Endometrium (tissue), 2 donors: ENCODE measurements at regions not wholly inside any gene's neighbourhood (a gene's known extent, or its start where the extent isn't known, plus 50 kb on each side); places are given as distances from the start of the nearest gene placed in this dataset.

Source experiments
- FAIRE-seq: peaks from 2 replicates; lab custom pipeline; 2012; peaks lifted over from hg19 to GRCh38; lab: Jason Lieb, UNC
- donor health status: control.
- donor health status: control.

GRCh38 chr5:93275376-93275775 lies 305.6 kb downstream of the NR2F1-AS1 start:
- FAIRE-seq = no peak

GRCh38 chr5:93274291-93274690 lies 306.7 kb downstream of the NR2F1-AS1 start:
- no peak for FAIRE-seq

- no peak for FAIRE-seq
These were observed 307.8 kb downstream of the NR2F1-AS1 start for GRCh38 chr5:93273176-93273575.

DNA sequence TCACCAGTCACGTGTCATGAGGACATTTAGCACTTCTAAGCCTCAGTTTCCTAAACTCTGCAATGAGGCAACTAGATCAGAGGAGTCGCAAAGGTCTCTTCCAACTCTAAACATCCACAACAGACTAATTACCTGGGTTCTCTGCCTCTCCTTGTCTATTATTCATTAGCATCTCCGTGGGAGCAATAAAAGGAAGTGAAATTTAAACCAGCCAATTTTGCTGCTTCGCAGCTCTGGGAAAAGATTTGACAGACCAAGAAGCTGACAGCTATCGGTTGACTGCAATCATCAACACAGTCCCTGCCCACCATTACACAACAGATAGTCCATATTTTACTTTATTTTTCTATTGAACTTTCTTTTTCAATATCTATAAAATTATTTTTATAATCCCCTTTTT lies 308.9 kb downstream of the NR2F1-AS1 start:
- FAIRE-seq = no peak

GRCh38 chr5:93267736-93268135 lies 313.3 kb downstream of the NR2F1-AS1 start:
- FAIRE-seq = no peak

DNA sequence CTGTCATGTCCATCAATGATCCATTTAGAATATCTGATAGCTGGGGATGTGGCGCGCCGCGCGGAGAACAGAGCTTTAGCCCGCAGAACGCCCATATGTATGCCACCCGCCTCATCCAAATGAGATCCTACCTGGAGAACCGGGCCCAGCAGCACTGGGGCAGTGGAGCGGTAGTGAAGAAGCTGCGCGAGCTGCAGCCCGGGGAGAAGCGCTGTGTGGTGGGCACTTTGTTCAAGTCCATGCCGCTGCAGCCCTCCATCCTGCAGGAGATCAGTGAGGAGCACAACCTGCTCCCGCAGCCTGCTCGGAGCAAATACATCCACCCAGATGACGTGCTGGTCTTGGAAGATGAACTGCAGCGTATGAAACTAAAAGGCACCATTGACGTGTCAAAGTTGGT lies 313.7 kb downstream of the NR2F1-AS1 start:
- FAIRE-seq = no peak

- no peak for FAIRE-seq
These were observed 323.4 kb downstream of the NR2F1-AS1 start for GRCh38 chr5:93257616-93258015.

GRCh38 chr5:93255796-93256195 lies 325.2 kb downstream of the NR2F1-AS1 start:
- no peak for FAIRE-seq

GRCh38 chr5:93252165-93252564 lies 328.9 kb downstream of the NR2F1-AS1 start:
- no peak for FAIRE-seq

DNA sequence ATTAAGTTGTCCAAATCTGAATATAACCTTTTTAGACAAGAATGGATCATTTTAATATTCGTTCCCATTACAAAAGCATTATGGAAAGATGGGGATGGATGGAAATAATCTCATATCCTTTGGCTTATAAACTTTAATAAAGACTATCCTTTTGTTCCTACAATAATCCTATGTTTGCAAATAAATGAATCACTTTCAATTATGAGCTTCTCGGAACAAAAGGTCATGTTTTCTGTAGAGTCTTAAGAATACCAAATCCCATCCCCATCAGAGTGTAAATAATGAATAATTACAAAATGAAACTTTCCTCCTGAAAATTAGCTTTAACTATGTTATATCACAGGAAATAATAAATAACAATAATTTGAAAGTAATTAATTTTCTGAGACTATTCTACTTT lies 329.7 kb downstream of the NR2F1-AS1 start:
- FAIRE-seq = peak; percentile 43

GRCh38 chr5:93250424-93250823 lies 330.6 kb downstream of the NR2F1-AS1 start:
- FAIRE-seq = no peak

DNA sequence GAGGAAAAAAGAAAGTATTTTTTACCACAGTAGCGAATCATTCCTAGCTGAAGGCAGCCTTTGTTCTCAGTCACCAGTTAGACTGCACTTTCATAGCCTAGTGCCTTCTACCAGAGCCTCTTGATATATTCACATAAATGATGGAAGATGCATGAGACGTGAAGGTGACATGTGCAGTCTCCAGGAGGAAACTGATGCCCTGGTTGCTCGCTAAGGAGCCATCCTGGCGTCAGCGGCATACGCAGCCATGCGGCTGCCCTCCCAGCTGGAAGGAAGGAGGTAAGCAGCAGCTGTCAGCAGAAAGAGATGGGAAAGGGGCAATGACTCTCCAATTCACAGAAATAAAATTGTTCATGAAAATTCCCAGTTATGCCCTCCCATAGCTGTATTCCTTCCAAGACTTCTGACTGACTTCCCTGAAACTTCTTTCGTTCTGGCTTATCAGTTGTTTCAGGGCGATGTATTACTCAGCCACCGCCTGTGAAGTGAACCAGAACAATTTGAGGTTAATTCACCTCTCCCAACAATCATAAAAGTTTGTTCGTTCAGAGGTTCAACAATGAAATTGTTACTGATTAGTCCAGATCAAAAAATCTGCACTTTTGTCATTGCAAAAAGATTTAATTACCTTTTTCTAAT lies 331.2 kb downstream of the NR2F1-AS1 start:
- no peak for FAIRE-seq

- no peak for FAIRE-seq
These were observed 333.9 kb downstream of the NR2F1-AS1 start for GRCh38 chr5:93247105-93247504.

DNA sequence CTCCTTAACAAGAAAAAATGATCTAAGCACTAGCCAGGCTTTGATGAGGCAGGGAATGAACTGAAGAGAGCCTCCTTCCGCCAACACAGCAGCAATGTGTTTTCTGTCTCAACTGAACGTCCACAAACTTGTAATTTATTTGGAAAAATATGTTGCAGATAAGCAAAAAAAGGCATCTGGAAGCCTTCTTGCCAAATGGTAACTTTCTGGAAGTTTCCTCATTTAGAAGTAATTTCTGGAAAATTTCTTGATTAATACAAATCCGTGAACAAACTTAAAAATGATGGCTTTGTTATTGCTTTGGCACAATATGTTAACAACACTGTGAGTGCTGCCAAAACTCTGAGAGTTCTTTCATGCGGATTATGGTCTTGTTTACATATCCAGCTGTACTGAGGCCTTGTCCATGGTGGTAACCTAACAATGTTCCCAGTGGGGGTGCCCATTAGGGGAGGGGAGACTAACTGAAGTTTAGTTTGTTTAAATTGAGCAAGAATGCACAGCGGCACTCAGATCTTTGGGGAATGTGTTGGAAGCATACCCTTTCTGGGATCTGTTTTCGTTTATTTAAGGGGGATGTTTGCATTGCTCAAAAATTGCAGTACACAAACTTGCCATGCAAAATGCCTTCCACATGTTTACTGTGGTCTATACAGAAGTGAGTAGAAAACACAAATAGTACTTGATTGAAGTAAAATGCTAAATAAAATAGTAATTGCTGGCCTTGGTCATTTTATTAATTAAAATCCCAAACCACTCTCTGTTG lies 334.7 kb downstream of the NR2F1-AS1 start:
- peak; percentile 99 for FAIRE-seq

DNA sequence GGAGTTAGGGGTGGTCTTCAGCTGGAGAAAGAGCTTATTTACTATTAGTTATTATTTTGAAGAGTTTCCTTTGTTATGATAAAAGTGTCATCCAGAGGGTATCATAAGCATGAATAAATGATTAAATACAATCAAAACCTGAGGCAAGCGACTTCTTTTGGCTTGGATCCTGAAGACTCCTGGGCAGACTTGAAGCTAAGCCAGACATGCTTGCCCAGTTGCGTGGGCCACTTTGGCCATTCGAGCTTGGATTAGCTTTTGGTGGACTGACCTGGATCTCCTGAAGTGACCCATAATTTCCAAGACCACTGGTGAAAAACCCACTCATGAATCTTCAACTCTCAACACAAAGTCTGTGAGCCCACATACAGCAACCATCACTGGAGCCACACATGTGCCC lies 335.8 kb downstream of the NR2F1-AS1 start:
- no peak for FAIRE-seq

GRCh38 chr5:93243481-93243880 lies 337.5 kb downstream of the NR2F1-AS1 start:
- FAIRE-seq = peak; percentile 46

DNA sequence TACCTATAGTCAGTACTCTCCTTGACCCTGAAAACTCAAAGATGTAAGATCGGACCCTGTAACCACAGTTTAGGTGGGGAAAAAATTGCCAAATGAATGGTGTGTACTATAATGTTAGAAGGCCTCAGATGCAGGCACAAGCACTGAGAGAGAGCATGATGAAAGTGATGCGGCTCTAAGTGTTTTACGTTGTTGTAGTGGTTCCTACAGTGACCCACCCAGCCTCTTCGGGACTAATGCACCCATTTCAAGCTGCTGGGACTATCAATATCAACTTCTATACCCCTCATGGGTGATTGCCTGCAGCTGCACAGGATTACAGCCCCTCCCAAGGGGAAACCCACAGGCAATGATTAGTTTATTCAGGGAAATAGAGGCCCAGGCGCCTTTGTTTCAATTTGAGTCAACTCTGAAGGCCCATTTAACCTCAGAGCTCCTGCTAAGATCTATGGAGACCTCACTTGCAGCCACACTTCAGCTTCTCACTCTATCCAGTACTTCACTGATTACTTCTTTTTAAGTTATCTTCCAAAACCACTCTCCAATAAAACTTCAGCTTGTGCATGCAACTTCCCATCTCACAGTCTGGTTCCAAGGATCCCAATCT lies 340.7 kb downstream of the NR2F1-AS1 start:
- no peak for FAIRE-seq

DNA sequence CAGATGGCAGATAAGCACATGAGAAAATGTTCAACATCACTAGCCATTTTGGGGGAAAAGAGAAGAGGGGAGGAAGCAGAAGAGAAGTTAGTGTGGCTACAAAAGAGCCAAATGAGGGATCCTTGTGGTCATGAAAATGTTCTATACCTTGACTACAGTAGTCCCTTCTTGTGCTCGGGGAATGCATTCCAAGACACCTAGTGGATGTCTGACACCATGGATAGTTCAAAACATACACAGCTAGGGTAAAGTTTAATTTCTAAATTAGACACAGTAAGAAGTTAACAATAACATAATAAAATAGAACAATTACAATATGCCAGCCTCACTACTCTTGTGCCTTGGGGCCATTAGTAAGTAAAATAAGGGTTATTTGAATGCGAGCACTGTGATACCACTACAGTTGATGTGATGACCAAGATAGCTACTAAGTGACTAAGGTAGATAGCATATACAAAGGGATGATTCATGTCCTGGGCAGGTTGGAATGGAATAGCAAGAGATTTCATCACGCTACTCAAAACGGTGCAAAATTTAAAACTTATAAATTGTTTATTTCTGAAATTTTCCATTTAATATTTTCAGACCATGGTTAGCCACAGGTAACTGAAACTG lies 344.1 kb downstream of the NR2F1-AS1 start:
- no peak for FAIRE-seq

DNA sequence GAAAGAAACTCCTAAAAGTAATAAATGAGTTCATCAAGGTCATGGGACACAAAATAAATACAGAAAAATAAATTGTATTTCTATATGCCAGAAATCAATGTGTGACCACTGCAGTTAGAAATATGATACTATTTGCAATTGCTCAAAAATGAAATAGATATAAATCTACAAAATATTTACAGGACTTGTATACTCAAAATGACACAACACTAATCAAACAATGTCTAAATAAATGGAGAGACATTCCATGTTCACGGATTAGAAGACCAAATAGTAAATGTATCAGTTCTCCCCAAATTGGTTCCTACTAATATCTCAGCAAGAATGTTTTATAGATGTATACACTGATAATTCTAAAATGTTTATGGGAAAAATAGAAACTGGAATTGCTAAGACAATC lies 345.3 kb downstream of the NR2F1-AS1 start:
- no peak for FAIRE-seq

GRCh38 chr5:93226202-93226735 lies 354.8 kb downstream of the NR2F1-AS1 start:
- peak; percentile 99 for FAIRE-seq

DNA sequence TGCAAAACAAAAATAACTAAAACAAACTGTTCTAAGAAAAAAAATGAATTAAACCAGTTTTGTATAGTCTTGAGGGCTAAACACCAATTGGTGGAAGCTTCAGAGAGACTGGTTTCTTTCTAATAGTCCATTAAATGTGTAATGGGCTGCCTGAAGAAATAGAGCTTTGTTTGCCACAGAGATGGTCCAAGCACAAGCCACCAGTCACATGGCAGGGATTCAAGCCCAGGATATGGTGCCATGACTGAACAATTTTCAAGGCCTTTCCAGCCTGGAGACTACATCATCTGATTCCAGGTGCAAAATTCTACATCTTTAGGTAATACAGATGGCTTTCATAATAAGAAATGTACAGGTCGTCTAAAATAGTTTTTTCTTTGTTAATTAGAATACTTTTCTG lies 355.3 kb downstream of the NR2F1-AS1 start:
- FAIRE-seq = no peak

GRCh38 chr5:93224624-93225023 lies 356.4 kb downstream of the NR2F1-AS1 start:
- no peak for FAIRE-seq

DNA sequence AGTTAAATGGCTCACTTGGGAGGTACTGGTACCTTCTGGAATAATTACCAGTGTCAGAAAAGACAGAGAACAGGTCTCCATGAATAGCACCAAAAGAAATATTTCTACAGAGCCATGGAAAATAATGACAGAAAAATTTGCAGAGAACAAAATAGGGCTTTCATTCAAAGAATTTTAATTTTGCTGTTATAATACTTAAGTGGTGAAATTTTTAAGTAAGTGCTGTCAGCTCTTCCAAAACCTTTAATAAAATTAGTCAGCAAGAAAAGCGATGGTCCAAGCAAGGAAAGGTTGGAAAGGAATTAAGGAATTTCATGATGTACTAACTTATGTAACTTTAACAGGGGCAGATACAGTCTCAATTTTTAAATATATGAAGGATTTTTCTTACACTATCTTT lies 359.2 kb downstream of the NR2F1-AS1 start:
- FAIRE-seq = no peak
